Neural progenitor cell (in vitro differentiated cells): ENCODE measurements at regions not wholly inside any gene's neighbourhood (a gene's known extent, or its start where the extent isn't known, plus 50 kb on each side); places are given as distances from the start of the nearest gene placed in this dataset.

Source experiments
- DNase-seq: peaks from one replicate; pipeline ENCODE4 v3.0.0-alpha.2; 2016; ENCODE audit warnings: low spot score
- H2AFZ ChIP-seq: fragments of 200-600 bp; sonication (generic); replicated peaks from 2 replicates; pipeline ENCODE4 v1.6.1; 2016; ENCODE audit warnings: antibody characterized with exemption
- H3F3A ChIP-seq: fragments of 200-600 bp; sonication (generic); 2 replicates; pipeline ENCODE4 v1.6.1; 2016; ENCODE audit warnings: antibody characterized with exemption, low read depth
- H3K27ac ChIP-seq: fragments of 200-600 bp; sonication (generic); 2 replicates; pipeline ENCODE4 v1.5.1; 2016; ENCODE audit warnings: mild to moderate bottlenecking
- H3K27me3 ChIP-seq: fragments of 200-600 bp; sonication (generic); 2 replicates; pipeline ENCODE4 v1.6.1; 2016; ENCODE audit warnings: mild to moderate bottlenecking, moderate library complexity
- H3K36me3 ChIP-seq: fragments of 200-600 bp; sonication (generic); 2 replicates; pipeline ENCODE4 v1.5.1; 2016
- H3K4me1 ChIP-seq: fragments of 200-600 bp; sonication (generic); 2 replicates; pipeline ENCODE4 v1.6.1; 2016; ENCODE audit warnings: mixed run types
- H3K4me2 ChIP-seq: fragments of 200-600 bp; sonication (generic); 2 replicates; pipeline ENCODE4 v1.6.1; 2016
- H3K4me3 ChIP-seq: fragments of 200-600 bp; sonication (generic); 2 replicates; pipeline ENCODE4 v1.5.1; 2016
- H3K79me2 ChIP-seq: fragments of 200-600 bp; sonication (generic); 2 replicates; pipeline ENCODE4 v1.6.1; 2016; ENCODE audit warnings: low read depth
- H3K9ac ChIP-seq: fragments of 200-600 bp; sonication (generic); 2 replicates; pipeline ENCODE4 v1.6.1; 2016
- H3K9me3 ChIP-seq: fragments of 200-600 bp; sonication (generic); 2 replicates; pipeline ENCODE4 v1.5.1; 2016; ENCODE audit warnings: low read depth
- H4K20me1 ChIP-seq: fragments of 200-600 bp; sonication (generic); 2 replicates; pipeline ENCODE4 v1.6.1; 2016; ENCODE audit warnings: low read depth
- H3K27ac Mint-ChIP-seq: 3 replicates; pipeline ENCODE4 v1.8.0; 2021; ENCODE audit warnings: mixed read lengths
- H3K27me3 Mint-ChIP-seq: 2 replicates; pipeline ENCODE4 v1.8.0; 2022; ENCODE audit warnings: low read depth, mild to moderate bottlenecking, inconsistent platforms, moderate library complexity, mixed read lengths; ENCODE audit not compliant: insufficient read depth
- H3K36me3 Mint-ChIP-seq: 3 replicates; pipeline ENCODE4 v1.8.0; 2021; ENCODE audit warnings: mixed read lengths
- H3K4me1 Mint-ChIP-seq: 3 replicates; pipeline ENCODE4 v1.8.0; 2021; ENCODE audit warnings: mixed read lengths
- H3K4me3 Mint-ChIP-seq: 3 replicates; pipeline ENCODE4 v1.8.0; 2021; ENCODE audit warnings: mild to moderate bottlenecking, moderate library complexity, mixed read lengths
- H3K9me3 Mint-ChIP-seq: 3 replicates; pipeline ENCODE4 v1.8.0; 2020; ENCODE audit warnings: mixed read lengths
- EZH2 ChIP-seq: fragments of 200-600 bp; sonication (generic); IDR thresholded peaks from 2 replicates; pipeline ENCODE4 v1.6.1; 2017; ENCODE audit warnings: antibody characterized with exemption, mild to moderate bottlenecking, moderate library complexity
- EZH2phosphoT487 ChIP-seq: fragments of 200-600 bp; sonication (generic); IDR thresholded peaks from 2 replicates; pipeline ENCODE4 v1.6.1; 2017; ENCODE audit warnings: antibody characterized with exemption
- TF ChIP-seq, protein P1 (sequence below): fragments of 200-600 bp; sonication (generic); IDR thresholded peaks from 2 replicates; pipeline ENCODE4 v1.5.1; 2017; ENCODE audit warnings: antibody characterized with exemption, mild to moderate bottlenecking

DNA sequence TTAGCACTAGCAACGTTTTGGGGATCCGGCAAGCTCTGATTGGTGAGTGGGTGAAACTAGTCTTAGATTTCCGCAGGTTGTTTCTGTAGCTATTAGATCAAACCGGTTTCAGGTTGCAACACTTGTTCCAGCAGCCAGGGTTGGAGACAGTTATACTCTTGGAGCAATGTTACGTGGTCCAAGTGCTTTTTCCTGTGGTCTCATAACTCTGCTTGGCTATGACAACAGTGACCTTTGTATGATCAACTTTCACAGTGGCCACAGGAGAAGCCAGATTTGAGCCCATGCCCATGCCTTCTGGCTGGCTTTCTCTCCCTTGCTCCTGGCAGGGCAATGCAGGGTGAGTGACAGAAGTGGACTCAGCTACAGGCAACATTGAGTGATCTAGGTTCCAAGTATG, 84.5 kb upstream of the TAF1B start:
- no peak overlapping the region for H3K27ac Mint-ChIP-seq
- peaks cover 24% of the 10 kb centered on the region for H3K27me3 Mint-ChIP-seq
- Histone ChIP-seq H3K4me1 (peaks cover 31% of the 10 kb centered on the region), H3F3A (no peaks in the 10 kb centered on the region), H3K9ac (no peak overlapping the region), H3K4me2 (no peak overlapping the region), H3K27ac (no peak overlapping the region), H4K20me1 (no peaks in the 10 kb centered on the region), H3K4me3 (no peak overlapping the region), H3K79me2 (no peaks in the 10 kb centered on the region), H3K27me3 (peaks cover 25% of the 10 kb centered on the region), H3K9me3 (no peaks in the 10 kb centered on the region), H2AFZ (no peak overlapping the region), H3K36me3 (no peaks in the 10 kb centered on the region)
- no peak overlapping the region for H3K4me3 Mint-ChIP-seq
- no peaks in the 10 kb centered on the region for H3K36me3 Mint-ChIP-seq
- H3K9me3 Mint-ChIP-seq, result peaks cover 3% of the 10 kb centered on the region
- no peak for DNase-seq
- peaks cover 60% of the 10 kb centered on the region for H3K4me1 Mint-ChIP-seq
- no peak for TF ChIP-seq EZH2
- TF ChIP-seq, protein P1, sequence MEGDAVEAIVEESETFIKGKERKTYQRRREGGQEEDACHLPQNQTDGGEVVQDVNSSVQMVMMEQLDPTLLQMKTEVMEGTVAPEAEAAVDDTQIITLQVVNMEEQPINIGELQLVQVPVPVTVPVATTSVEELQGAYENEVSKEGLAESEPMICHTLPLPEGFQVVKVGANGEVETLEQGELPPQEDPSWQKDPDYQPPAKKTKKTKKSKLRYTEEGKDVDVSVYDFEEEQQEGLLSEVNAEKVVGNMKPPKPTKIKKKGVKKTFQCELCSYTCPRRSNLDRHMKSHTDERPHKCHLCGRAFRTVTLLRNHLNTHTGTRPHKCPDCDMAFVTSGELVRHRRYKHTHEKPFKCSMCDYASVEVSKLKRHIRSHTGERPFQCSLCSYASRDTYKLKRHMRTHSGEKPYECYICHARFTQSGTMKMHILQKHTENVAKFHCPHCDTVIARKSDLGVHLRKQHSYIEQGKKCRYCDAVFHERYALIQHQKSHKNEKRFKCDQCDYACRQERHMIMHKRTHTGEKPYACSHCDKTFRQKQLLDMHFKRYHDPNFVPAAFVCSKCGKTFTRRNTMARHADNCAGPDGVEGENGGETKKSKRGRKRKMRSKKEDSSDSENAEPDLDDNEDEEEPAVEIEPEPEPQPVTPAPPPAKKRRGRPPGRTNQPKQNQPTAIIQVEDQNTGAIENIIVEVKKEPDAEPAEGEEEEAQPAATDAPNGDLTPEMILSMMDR, result no peak
- no peak for TF ChIP-seq EZH2phosphoT487

DNA sequence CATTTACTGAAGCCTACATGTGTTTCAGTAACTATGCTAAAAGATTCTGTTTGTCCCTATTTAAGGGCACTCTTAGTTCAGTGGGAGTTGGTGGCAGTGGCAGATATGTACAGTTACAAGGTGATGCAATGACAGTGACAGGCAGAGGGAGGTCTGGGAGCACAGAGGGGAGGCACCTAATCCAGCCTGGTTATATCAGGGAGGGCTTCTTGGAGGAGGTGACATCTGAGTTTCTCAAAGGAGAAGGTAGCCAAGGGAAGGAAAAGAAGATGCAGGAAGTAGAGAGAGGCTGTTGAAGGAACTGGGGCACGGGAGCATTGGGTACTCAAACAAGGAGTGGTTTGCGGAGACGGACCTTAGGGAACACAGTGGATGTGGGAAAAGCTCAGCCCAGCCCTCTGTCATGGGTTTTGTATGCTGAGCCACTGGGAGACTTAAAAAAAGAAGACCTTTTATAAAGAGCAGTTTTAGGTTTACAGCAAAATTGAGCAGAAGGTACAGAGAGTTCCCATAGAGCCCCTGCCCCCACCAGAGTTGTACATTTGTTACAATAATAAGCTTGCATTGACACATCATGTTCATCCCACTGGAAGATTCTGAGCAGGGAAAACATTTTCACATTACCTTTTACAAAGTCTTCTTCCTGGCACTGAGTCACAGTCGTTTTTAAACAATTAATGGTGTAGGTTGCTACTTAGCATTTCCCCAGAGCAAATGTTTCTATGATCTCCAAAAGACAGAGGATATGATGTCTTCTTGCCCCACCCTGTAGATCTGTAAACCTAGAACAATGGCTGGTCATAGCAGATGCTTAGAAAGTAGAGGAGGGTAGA, 83.0 kb upstream of the TAF1B start:
- Mint-ChIP-seq H3K27me3 (peaks cover 19% of the 10 kb centered on the region), H3K36me3 (no peaks in the 10 kb centered on the region), H3K4me3 (no peak overlapping the region), H3K4me1 (peaks cover 53% of the 10 kb centered on the region), H3K27ac (no peak overlapping the region), H3K9me3 (peaks cover 3% of the 10 kb centered on the region)
- Histone ChIP-seq H3F3A (no peaks in the 10 kb centered on the region), H3K27ac (no peak overlapping the region), H3K4me3 (no peak overlapping the region), H3K4me2 (no peak overlapping the region), H3K27me3 (peaks cover 25% of the 10 kb centered on the region), H3K79me2 (no peaks in the 10 kb centered on the region), H4K20me1 (no peaks in the 10 kb centered on the region), H3K4me1 (peaks cover 22% of the 10 kb centered on the region), H3K9me3 (no peaks in the 10 kb centered on the region), H2AFZ (no peak overlapping the region), H3K36me3 (no peaks in the 10 kb centered on the region), H3K9ac (no peak overlapping the region)
- no peak for TF ChIP-seq EZH2phosphoT487
- TF ChIP-seq, protein P1, result no peak
- DNase-seq, result no peak

DNA sequence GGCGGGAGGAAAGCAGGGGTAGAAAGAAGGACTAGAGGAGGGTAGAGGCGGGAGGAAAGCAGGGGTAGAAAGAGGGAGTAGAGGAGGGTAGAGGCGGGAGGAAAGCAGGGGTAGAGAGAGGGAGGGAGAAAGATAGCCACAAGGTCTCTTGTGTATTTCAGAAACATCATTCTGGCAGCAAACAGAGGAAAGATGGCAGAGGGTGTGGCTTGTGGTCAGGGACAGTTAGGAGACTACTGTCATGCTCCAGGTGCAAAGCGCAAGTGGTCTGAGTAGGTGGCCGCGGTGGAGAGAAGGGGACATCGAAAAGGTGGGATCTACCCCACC, 82.4 kb upstream of the TAF1B start:
- no peak overlapping the region for H3K27ac ChIP-seq
- H3K36me3 ChIP-seq, result no peaks in the 10 kb centered on the region
- no peak overlapping the region for H3K4me2 ChIP-seq
- Mint-ChIP-seq H3K36me3 (no peaks in the 10 kb centered on the region), H3K9me3 (no peaks in the 10 kb centered on the region), H3K4me1 (peaks cover 56% of the 10 kb centered on the region), H3K27ac (no peak overlapping the region), H3K4me3 (peak overlapping the region; percentile 7), H3K27me3 (peaks cover 18% of the 10 kb centered on the region)
- H3K4me3 ChIP-seq, result no peak overlapping the region
- no peak overlapping the region for H2AFZ ChIP-seq
- H3F3A ChIP-seq, result no peaks in the 10 kb centered on the region
- H3K9me3 ChIP-seq, result no peaks in the 10 kb centered on the region
- H3K27me3 ChIP-seq, result peaks cover 25% of the 10 kb centered on the region
- H3K9ac ChIP-seq, result no peak overlapping the region
- H4K20me1 ChIP-seq, result no peaks in the 10 kb centered on the region
- H3K4me1 ChIP-seq, result peaks cover 22% of the 10 kb centered on the region
- TF ChIP-seq, protein P1, result no peak
- TF ChIP-seq EZH2phosphoT487 (no peak), EZH2 (no peak)
- no peak for DNase-seq
- no peaks in the 10 kb centered on the region for H3K79me2 ChIP-seq
